ENCODE measurements at regions not wholly inside any gene's neighbourhood (a gene's known extent, or its start where the extent isn't known, plus 50 kb on each side); places are given as distances from the start of the nearest gene placed in this dataset.

DNA sequence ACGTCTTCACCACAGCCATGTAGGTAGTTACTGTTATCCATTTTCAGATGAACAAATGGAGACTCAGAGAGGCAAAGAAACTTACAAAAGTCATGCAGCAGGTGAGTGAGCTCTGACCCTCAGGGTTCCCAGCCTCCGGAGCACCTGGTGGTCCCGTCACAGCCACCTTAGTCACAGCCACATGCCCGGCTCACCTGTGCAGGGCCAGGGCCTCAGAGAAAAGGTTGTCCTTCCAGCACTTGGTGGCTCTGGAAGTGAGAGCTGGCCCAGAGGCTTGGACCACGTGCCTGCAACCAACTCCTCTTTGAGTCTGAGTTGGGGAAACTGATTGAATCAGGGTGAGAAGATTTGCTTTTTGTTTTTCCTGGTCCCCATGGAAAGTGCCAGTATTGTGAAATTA, 189.3 kb downstream of the GLI2 start:
- DNase-seq: no peak

DNA sequence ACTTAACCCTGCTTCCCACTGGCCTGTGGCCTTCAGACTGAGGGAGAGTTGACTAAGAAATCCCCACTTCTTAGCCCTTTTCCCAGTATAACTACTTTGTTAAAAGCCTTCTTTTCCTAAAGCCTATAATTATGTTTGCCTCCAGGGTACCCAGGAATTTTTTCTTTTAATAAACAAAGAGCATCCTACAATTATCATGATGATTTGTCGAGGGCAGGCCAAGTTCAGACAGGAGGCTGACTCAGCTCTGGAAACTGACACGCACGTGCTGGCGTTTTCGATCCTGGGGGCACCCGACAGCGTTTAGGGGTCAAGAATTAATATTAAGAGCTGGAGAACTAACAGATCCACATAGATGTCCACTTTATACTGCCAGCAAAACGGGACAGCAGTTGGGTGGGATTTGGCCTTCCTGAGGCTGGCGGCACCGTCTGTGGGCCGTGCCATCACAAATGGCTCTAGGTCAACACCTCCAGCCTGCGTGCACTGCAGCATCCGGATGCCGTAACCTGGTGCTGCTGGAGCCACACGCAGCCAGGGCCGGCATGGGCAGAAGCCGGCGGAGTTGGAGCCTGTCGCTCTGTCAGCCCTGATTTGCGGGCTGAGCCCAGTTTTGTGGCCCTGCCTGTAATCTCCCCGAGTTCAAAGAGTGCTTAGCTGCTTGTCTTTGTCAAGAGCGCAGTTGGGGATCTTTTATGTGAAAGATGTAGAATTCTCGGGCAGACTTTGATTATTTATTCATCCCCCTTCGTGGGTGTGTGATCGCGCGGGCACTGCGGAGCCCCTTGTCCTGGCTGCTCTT, 191.0 kb downstream of the GLI2 start:
- DNase-seq: no peak

DNA sequence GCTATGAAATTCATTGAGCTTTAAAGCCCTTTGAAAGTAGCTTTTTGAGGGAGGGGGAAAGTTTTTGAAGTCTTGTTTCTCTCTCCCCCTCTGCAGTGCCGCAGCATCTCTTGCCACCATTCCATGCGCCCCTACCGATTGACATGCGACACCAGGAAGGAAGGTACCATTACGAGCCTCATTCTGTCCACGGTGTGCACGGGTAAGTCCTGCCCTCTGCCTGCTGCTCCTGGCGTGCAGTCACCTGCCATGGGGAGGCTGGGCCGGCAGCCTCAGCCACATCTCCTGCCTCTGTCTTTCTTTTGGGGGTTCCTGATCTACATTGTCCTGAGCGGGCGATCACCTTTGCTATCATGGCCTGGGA, 191.6 kb downstream of the GLI2 start:
- no peak for DNase-seq

DNA sequence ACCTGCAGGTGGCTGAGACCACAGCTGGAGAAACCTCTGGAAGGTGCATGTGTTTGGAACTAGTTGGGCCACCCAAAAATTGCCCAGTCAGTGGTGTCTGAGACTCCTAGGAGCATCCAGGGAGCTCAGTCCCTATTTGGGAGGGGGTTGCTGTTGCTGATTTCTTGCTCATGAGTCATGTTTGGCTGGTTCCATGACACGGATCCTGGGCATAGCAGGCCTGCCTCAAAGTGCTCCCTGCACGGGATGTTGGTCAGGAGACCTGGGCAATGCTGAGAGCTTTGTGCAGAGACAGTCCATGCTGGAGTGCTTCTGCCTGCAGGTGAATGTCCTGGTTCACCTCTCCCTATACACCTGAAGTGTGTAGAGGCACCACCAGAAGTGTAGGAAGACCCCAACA, 194.2 kb downstream of the GLI2 start:
- no peak for DNase-seq

DNA sequence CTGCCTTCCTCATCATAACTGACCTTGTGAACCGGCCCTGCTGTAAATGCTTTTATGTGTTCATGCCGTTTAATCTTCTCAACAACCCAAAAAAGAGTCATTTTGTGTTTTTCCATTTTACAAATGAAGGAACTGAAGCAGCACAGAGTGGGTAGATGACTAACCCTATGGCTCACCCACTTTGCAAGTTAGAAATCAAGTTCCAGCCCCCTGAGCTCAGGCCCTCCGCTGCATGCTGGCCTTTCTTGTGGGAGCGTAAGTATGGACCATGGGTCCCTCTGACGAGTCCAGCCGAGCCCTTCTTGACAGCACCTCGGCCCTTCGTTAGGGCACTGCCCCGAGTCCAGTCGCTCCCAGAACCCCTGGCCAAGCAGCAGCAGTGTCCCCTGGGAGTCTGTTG, 194.6 kb downstream of the GLI2 start:
- no peak for DNase-seq

DNA sequence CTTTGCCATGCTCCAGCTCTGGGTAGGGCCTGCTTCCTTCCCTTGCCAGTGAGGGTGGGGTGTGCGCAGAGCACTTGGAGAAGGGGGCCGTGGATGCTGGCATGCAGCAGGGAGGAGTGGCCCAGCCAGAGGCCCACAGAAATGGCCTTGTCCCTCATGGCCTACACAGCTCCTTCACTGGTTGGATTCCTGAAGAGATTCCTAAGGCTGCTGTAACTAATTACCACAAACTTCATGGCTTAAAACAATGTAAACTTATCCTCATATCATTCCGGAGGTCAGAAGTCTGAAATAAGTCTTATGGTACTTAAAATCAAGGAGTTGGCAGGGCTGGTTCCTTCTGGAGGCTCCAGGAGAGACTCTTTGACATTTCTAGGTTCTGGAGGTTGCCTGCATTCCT, 195.2 kb downstream of the GLI2 start:
- no peak for DNase-seq

DNA sequence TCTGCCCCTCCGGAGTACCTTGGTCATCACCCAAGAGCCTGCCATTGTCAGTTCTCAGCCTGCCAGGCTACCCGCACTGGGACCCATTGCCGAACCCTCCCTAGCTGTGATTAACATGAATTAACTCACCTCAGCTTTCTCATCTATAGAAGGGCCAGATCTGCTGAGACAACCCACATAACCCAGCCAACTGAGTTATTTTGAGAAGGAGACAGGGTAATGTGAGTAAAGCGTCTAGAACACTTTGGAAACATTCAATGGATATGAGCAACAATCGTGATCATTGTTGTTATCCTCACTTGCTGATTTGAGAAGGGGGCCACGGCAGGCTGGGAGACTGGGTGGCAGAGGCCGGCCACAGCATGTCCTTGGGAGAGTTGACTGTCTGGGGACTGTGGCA, 196.8 kb downstream of the GLI2 start:
- no peak for DNase-seq

DNA sequence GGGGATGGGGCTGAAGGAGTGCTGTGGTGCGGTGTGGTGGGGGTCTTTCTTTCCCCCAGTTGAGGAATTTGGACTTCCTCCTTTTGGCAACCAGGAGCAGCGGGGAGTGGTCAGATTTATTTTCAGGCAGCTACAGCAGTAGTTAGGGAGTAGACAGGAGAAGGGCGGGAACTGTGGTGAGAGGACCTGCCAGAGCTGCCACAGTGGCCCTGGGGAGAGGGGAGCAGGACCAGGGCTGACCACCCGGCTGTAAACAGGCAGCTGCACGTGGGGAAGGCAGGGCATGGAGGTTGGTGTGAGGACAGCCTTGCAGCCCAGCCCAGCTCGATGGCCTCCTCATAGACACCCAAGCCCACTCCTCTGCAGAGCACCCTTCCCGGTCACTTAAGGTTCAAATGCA, 197.2 kb downstream of the GLI2 start:
- DNase-seq: no peak

DNA sequence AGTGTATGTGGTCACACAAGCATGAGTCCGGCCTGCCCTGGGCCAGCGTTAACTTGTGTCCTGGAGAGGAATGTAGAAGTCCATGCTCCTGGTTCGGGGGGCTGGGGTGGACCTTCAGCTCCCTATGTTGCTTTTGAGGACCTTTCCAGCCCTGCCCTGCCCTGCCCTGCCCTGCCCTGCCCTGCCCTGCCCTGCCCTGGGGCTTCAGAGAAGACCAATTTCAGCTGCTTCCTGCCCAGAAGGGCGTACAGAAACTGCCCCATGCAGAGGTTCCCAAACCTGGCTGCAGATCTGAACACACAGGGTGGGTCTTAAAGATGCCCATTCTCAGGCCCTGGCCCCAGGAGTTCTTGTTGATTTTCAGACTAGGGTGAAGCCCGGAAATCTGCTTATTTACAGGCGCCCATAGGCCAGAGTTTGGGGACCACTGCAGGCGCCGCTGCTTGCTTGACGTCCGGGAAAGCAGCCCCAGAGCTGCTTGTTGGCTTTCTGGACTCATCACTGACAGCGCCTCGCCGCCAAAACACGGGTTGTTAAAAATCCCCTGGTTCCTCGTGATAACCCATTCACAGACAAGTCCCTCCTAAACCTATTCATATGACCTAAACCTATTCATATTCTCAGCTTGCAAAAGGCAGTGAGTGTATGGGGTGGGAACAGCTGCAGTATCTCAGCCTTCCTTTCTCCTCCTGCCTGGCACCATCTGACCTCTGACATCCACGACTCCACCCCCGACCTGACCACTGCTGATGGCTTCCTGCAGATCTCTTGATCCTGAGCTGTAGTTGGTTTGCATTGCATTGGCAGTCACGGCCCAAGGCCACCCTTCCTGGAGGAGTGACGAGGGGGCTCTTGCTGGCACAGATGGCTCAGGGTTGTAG, 198.3 kb downstream of the GLI2 start:
- no peak for DNase-seq

DNA sequence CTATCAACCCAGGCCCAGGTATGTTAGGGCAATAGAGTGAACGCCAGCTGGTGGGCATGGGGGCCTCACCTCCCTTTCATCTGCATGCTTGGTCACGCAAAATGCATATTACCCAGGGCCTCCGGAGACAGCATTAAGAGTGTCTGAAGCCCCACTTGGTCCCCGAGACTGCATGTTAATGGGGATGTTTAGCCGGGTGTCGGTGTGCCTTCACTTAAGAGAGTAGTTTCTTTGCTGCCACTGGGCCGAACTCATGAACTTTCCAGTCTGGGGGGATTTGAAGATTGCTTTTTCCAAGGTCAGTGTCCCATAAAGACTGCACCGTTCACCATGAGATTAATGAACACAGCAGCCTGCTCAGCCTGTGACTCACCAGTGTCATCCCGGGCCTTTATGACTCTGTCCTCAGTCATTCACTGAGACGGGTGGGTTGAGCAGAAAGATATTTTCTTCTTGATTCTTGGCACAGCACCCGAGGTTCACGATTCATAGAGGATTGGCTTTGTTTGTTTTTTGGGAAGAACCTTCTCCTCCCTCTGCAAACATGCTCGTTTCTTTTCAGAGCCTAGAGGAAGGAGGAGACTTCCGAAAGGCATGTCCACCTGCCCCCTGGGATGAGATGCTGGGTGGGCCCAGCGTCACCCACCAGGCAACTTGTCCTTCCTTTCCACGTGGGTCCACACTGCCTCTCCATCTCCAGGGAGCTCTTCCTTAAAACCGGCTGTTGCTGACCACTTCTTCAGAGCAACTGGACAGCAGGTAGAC, 199.1 kb downstream of the GLI2 start:
- DNase-seq: no peak

DNA sequence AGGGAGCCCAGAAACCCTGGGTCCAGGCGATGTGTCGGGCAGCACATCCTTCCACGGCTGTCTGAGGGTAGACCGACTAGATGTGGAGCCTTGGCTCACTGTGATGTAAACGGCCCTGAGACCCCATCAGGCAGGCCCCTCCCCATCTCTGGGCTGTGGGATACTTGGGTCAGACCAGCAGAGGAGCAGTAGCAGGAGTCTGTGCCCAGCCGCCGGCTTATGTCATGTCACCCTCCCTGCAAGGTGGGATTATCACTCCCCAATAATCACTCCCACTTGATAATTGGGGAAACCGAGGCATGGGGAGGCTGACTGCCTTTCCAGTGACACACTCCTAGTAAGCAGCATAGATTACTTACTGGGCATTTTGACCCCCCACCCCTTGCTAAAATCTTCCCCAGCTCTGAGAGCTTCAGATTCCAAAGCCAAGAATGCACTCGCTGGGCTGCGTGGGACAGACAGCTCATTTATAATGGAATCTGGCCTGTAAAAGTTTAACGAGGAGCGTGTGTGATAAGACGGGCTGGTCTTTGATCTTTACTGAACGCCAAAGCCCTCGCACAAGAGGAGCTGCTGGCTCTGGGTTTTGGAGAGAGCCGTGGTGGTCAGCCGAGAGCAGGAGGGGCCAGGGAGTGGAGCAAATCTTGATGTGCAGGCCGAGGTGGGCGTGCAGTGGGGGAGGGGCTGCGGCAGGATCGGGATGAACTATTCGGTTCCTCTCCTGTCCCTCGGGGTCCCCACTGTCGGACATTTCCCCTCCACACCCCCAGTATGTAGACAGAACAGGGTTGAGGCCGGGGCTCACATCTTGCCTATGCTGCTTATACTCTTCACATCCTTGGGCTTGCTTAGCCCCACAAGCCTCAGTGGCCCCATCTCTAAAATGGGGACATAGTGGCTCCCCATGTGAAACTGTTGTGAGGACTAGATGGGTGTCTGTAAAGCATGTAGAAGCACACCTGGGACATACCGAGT, 200.0 kb downstream of the GLI2 start:
- DNase-seq: no peak

DNA sequence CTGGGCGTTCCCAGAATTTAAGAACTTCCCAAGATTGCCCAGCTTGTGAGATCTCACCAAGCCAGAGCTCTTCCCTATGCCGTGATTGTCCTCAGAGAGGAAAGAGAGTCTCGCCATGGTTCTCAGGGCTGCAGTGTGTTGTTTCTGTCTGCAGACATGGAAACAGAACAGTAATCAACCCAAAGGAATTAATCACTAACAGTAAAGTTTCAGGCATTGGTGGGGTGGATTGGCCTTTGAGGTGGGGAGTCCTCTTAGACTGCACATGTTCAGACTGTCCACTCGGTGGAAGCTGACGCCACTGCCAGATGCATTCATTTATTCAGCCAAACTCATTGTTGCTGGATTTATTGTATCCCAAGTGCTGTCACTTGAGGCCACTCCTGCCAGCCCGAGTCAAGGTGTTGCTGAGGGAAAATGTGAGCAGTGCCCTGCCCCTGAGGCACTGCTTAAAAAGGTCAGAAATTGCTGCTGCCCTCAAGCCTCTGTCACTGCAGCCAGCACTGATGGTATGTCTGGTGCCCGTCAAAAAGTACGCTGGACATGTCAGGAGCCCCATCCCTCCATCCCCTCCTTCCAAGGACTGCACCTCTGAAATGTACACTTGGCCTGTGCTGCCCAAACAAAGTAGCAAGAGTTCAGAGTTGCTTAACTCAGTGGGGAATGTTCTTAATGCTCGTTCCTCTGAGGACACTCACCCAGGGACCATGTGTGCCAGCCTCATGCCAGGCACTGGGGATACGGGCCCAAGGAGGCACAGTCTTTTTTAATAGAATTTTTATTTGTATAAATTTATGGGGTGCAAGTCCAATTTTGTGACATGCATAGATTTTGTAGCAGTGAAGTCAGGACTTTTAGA, 201.0 kb downstream of the GLI2 start:
- no peak for DNase-seq

DNA sequence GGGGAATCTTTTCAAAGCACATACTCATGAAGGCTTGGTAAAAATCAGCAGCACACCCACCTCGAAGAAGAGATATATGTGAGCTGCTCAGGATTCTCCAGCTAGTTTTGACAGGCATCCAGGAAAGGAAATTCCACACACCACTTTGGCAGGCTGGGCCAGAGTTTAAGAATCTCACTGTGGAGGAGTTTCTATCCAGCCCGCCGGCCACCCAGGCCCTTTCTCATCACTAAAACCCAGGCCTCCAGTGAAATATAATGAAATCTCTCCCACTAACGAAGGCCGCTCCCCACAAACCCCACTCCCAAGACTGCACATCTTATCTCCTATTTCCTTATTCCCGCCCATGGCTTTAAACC, 202.0 kb downstream of the GLI2 start:
- DNase-seq: no peak

DNA sequence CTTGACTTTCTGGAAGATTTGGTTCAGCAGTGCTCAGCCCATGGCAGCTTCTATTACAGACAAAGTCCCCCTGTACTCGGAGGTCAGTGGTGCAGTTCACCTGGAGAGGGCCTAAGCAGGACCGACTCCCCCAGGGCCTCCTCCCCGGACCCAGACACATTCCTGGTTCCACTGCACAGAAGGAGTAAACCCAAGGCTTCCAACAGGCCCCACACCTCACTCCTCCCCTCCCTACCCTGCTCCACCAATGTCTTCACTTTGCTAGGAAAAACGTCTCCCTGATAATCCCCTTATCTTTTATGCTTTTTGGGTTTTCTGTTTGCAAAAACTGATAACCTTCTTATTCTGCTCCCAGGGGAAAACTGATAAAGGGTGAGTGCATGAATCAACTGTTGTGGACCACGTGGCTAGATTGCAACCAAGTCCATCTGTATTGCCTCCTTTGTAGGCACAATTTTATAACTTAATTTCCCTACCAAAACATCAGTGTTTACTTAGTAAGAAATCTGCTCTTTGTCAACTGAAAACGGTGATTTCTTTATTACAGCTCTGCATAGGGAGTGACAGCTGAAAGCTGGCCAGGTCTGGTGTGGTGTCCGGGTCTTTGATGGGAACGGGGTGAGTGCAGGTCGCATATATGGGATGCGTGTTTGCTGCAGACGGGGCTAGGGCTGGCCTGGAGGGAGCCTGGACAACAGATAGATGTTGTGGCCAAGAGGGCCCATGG, 202.5 kb downstream of the GLI2 start:
- DNase-seq: no peak

DNA sequence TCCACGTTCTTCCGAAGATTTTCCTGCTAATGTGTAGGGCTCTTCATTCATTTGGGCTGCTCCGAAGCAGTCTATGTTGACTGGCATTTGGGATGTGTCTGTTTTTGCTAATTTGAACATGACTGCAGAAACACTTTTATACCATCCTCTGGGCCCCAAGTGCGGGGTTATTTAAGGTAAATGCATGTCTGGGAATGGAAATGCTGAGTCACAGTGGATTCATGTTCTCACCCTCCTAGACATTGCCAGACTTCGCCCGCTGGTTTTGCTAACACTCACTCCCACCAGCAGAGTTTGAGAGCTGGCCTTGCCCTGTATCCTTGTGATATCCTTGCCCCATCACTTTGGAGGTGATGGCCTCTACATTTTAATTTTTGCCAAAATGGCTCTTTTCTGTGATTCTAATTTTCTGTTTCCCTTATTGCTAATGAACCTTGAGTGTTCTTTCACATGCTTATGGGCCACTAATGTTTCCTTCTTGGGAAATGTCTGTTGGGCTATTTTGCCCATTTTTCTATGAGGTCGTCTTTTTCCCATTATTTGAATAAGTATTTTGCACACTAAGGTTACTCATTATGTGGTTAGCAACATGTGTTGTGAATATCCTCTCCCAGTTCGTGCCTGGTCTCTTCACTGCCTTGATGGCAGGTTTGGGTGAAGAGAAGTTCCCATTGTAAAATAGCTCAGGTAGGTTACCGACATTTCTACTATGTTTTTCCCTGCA, 204.1 kb downstream of the GLI2 start:
- DNase-seq: no peak

DNA sequence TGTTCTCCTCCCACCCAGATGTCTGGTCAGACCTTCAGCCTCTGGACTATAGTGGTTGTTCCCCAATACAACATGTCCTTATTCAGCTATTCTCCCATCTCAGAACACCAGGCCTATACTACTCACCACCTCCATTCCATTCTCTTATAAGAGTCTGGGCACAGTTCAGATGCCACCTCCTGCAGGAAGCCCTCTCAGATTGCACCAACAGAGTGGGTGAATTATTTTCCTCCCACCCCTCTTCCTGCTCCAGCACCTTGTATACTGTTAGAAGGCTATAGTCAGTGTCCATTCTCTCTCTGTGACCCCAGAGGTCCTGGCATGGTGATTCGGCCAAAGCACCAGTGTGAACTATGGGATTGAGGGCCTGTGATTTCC, 204.6 kb downstream of the GLI2 start:
- DNase-seq: no peak

DNA sequence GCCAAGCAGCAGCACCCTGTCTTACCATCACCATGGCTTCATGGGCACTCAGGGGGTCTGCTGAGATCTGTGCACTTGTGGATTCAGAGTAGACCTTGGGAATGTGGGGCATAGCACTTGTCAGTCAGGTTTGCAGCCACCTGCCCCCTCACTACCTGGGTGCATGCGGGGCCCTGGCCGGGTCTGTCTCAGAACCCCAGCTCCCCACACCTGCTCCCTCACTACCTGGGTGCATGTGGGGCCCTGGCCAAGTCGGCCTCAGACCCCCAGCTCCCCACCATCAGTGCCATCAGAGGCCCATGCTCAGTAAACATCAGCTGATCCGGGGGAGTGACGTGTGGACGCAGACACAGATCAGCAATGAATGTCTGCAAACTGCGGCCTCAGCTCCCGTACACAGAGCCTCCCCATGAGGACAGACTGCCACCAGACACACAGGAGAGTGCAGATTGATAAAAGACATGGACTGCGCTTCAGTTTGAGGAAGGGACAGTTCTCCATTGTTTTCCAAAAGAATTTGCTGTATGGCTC, 205.1 kb downstream of the GLI2 start:
- DNase-seq: no peak

DNA sequence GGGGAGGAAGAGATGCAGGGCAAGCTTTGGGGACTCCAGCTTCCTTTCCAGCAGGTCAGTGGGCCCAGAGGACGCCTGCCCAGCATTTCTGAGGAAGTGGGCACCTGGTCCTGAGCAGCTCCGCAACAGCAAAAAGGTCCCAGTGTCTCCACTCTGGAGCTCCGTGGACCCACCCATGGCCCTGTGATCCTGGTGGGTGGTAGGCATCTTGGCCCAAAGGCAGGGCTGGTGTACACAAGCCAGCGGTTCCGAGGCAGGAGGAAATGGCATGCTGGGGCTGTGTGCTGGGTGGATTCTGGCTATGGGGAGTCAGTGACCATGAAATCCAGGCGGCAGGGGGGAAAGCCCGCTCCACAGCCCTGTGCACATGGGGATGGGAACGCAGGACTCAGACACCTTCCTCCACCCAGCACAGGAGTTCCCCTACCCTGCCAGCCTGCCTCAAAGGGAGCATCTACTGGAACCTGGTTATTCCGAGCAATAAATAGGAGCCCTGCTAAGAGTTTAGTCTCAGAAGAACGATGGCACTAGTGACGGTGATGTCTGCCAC, 206.0 kb downstream of the GLI2 start:
- DNase-seq: no peak

DNA sequence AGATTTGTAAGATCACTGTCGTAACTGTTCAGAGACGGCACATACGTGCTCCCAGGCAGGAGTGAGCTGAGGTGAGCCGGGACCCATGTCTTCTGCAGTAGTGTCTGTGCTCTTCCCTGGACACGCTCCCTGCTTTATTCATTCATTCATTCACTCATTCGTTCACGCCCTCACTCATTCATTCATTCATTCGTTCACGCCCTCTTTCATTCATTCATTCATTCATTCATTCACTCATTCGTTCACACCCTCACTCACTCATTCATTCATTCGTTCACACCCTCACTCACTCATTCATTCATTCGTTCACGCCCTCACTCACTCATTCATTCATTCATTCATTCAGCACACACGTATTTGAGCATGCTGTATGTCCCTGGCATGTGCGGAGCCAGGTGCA, 207.0 kb downstream of the GLI2 start:
- DNase-seq: no peak
